RWPE1 (cell line): ENCODE measurements at regions not wholly inside any gene's neighbourhood (a gene's known extent, or its start where the extent isn't known, plus 50 kb on each side); places are given as distances from the start of the nearest gene placed in this dataset.
"Not testable (repeated sequence)": the region's sequence is repeated elsewhere in the genome, so short reads cannot be mapped to it uniquely, and the experiment has no call there.

ENCODE experiments used
- CTCF ChIA-PET: fragments of 350-600 bp; sonication (Branson Sonifier 250); formaldehyde crosslinking; extraction: SDS; loops from one replicate; lab custom pipeline; 2021; lab: Yijun Ruan, JAX
- POLR2A ChIA-PET: fragments of 400-600 bp; formaldehyde crosslinking; extraction: SDS; loops from one replicate; lab custom pipeline; 2020; ENCODE audit warnings: antibody characterized with exemption; ENCODE audit not compliant: low non-redundant PET; lab: Yijun Ruan, JAX
- DNase-seq: peaks from one replicate; pipeline ENCODE4 v3.0.0; 2012; ENCODE audit warnings: low spot score
- H3K27ac ChIP-seq: fragments of 450-650 bp; 2 replicates; pipeline ENCODE4 v1.5.1; 2017
- TF ChIP-seq, protein P1 (sequence below): fragments of 450-650 bp; conservative IDR thresholded peaks from 2 replicates; pipeline ENCODE4 v1.5.1; 2017; ENCODE audit warnings: low read depth, mild to moderate bottlenecking

DNA sequence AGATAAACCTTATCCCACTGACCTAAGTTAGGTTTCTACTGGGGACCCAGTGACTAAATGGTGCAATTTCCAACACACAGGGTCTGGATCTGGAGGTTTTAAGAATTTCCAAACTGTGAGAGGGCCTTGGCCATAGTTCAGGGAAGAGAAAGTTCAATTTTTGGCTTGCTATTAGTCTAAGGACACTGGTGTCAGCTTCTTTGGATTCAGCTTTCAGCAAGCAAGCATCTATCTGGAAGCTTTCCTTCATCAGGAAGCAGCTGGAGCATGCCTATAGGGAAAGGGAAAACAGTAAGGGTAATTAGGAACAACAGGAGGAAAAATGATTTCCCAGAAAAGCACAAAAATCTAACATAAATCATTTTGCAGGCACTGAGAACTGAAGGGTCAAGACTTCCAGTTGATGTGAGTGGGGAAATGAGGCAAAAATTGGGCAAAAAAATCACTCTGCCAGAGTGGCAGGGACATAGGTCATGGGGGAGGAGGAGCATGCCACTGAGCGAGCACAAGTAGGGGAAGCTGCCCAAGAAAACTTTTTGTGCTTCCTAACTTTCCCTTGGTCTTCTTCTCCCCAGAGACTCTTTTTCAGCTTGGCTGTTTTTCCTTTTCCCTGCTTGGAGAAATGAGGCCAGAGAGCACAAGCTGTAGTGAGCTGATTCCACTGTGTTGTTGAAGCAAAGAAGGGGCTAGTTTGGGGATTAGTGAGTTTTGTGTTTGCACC lies 299.6 kb downstream of the FGF10 start:
- H3K27ac ChIP-seq = no peak overlapping the region
- no peak for DNase-seq
- TF ChIP-seq, protein P1, sequence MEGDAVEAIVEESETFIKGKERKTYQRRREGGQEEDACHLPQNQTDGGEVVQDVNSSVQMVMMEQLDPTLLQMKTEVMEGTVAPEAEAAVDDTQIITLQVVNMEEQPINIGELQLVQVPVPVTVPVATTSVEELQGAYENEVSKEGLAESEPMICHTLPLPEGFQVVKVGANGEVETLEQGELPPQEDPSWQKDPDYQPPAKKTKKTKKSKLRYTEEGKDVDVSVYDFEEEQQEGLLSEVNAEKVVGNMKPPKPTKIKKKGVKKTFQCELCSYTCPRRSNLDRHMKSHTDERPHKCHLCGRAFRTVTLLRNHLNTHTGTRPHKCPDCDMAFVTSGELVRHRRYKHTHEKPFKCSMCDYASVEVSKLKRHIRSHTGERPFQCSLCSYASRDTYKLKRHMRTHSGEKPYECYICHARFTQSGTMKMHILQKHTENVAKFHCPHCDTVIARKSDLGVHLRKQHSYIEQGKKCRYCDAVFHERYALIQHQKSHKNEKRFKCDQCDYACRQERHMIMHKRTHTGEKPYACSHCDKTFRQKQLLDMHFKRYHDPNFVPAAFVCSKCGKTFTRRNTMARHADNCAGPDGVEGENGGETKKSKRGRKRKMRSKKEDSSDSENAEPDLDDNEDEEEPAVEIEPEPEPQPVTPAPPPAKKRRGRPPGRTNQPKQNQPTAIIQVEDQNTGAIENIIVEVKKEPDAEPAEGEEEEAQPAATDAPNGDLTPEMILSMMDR = no peak
- POLR2A ChIA-PET = no interaction called here
- CTCF ChIA-PET = no interaction called here

DNA sequence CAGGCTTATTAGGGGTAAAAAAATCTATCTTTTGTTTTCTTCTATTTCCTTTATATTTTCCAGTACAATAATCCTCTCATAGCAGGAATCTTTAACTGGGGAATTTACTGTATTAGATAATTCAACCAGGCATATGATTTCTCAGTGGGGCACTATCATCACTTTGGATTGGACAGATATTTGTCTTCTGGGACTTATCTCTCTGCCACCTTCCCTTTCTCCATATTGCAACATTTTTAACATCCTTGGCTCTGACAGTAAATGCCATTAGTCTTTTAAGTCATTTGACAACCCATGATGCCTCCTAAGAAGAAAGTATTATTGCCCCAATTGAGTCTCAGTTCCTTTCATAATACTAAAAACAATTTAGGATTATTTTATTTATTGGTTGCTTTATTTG lies 304.1 kb downstream of the FGF10 start:
- ChIA-PET CTCF (interaction anchor here (0.5 kb wide), 1 partner anchor 16 kb away, joined by 4 read pairs; no protein-coding TSS in a partner anchor), POLR2A (no interaction called here)
- no peak overlapping the region for H3K27ac ChIP-seq
- TF ChIP-seq, protein P1 = no peak
- DNase-seq = no peak

DNA sequence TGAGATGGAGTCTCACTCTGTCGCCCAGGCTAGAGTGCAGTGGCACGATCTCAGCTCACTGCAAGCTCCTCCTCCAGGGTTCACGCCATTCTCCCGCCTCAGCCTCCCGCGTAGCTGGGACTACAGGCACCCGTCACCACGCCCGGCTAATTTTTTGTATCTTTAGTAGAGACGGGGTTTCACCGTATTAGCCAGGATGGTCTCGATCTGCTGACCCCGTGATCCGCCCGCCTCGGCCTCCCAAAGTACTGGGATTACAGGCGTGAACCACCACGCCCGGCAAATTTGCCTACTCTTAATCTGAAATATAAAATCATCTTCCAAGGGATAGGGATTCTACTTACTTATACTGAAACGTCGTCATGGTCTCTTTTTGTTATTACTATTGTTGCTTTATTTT lies 314.7 kb downstream of the FGF10 start:
- CTCF ChIA-PET = interaction anchor here (0.6 kb wide), 1 partner anchor 442 kb away, joined by 3 read pairs; no protein-coding TSS in a partner anchor
- H3K27ac ChIP-seq, POLR2A ChIA-PET, DNase-seq: not testable (repeated sequence)

DNA sequence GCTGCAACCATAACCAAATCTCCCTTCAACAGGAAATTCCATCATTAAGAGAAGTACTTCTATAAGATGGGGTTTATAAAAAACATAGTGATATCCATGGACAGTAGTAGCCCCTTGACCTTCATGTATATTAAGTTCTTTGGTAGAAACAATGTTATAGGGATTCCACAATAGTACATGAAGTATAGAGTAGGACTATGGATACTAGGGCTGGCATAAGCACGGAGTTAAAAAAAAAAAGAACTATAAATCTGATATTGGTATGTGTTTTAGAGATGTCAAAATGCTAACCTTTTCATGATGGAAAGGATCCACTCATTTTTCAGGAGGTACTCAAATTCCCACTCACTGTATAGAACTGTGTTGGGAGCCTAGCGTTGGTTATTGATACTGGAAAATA lies 337.6 kb downstream of the FGF10 start:
- POLR2A ChIA-PET = no interaction called here
- no peak for DNase-seq

DNA sequence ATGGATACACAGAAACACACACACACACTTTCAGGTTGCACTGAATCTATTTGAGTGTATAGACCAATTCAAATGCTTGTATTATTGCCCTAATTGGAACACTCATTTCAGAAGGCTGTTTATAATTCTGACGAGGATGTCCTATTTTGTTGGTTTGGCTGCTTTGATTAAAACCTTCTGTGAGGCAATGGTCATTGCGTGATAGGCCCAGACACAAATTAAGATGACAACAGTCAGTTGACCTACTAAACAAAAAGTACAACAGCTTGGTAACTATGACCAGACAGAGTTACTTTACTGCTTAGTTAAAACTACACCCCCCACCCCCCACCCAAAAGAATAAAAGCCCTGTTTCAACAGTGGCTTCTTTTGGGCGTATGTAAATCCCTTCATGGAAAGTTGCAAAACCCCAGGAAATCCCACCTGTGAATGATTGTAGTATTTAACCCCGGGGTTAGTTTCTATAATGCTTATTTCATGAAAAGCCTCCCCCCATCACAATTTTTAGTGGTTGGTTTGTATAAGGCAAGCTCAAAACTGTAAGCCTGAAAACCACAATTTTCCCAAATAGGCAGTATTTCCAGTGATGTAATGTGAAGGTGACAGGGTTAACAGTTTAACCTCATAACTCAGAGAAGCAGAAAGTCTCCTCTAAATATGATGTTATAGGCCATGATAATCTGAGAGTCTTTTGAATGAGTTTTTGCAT lies 340.8 kb downstream of the FGF10 start:
- DNase-seq = no peak
- H3K27ac ChIP-seq = no peak overlapping the region
- CTCF ChIA-PET = no interaction called here
- TF ChIP-seq, protein P1 = no peak
- POLR2A ChIA-PET = no interaction called here

More for the DNA sequence above, 337.6 kb downstream of the FGF10 start:
- H3K27ac ChIP-seq = no peak overlapping the region
- CTCF ChIA-PET = interaction anchor here (0.7 kb wide), 1 partner anchor 1338 kb away, joined by 10 read pairs; no protein-coding TSS in a partner anchor
- TF ChIP-seq, protein P1 = no peak

DNA sequence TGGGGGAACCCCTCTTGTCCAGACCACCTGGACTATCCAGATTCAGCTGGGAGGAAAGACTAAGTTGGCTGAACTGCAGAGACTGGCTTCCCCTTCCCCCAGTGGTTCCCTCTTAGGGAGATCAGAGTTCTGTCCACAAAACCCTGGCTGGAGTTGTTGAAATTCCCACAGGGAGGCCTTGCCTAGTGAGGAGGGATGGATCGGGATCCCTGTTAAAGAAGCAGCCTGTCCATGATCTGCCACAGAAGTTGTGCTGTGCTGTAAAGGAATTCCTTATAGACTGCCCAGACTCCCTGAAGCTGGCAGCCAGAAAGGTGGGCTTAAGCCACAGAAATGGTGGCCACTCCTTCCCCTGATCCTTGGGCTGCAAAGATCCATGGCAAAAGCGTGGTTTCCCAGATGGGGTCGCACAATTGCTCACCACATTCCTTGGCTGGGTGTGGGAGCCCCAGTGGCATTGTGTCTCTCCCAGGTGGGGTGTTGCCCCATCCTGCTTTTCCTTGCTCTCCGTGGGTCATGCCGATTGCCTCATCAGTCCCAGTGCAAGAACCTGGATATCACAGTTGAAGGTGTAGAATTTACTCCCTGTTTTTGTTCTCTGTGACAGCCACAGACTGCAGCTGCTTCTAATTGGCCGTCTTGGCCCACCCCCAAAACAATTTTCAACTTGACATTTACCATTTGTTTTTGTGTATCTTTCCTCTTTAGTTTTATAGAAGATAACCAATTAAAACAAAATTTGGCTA lies 342.4 kb downstream of the FGF10 start:
- peak; percentile 2 for DNase-seq
- H3K27ac ChIP-seq = no peak overlapping the region
- ChIA-PET CTCF (no interaction called here), POLR2A (no interaction called here)
- TF ChIP-seq, protein P1 = no peak

DNA sequence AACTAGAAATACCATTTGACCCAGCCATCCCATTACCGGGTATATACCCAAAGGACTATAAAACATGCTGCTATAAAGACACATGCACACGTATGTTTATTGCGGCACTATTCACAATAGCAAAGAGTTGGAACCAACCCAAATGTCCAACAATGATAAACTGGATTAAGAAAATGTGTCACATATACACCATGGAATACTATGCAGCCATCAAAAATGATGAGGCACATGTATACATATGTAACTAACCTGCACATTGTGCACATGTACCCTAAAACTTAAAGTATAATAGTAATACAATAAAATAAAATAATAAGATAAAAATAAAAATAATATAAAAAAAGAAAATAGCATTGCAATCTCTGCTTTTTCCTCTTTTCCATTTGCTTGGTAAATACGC lies 344.7 kb downstream of the FGF10 start:
- CTCF ChIA-PET, DNase-seq, POLR2A ChIA-PET, H3K27ac ChIP-seq: not testable (repeated sequence)
